ENCODE measurements at regions not wholly inside any gene's neighbourhood (a gene's known extent, or its start where the extent isn't known, plus 50 kb on each side); places are given as distances from the start of the nearest gene placed in this dataset.
"Not testable (repeated sequence)": the region's sequence is repeated elsewhere in the genome, so short reads cannot be mapped to it uniquely, and the experiment has no call there.

DNA sequence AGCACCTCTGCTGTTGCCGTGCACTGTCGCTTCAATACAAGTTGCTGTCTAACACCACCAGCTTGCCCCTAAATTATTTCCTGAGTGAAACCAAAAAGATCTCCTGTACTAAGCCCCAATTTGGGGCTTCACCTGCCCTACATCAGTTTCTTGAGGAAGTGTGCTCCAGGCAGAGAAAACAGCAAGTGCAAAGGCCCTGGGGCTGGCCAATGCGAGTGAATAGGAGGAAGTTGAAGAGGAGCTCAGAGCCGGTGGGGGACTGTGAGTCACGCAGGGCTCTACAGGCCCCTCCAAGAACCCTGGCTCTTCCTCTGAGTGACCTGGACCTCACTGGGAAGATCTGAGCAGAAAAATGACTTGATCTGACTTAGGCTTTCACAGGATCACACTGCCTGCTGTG is 117.2 kb downstream of the IPO8 start:
- no peak for DNase-seq
- in situ Hi-C loops (cut with HindIII; ENCODE audit: low pct_ligation_motif_present, low pct_unique_long_range_greater_than_20kb, low sequenced_read_pairs), result no loop called here

DNA sequence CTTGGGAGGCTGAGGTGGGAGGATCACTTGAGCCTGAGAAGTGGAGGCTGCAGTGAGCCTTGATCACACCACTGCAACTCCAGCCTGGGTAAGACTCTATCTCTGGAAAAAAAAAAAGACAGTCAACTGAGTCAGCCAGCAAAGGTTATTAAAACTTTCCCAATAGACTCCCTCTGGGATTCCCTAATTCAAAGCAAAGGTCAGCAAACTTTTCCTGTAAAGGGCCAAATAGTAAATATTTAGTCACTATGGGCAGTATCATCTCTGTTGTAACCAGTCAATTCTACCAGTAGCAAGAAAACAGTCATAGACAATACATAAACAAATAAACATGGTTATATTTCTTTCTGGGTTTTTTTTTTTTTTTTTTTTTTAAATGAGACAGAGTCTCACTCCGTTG is 122.5 kb downstream of the IPO8 start:
- in situ Hi-C loops (cut with HindIII; ENCODE audit: low pct_ligation_motif_present, low pct_unique_long_range_greater_than_20kb, low sequenced_read_pairs), result no loop called here
- DNase-seq, result no peak

DNA sequence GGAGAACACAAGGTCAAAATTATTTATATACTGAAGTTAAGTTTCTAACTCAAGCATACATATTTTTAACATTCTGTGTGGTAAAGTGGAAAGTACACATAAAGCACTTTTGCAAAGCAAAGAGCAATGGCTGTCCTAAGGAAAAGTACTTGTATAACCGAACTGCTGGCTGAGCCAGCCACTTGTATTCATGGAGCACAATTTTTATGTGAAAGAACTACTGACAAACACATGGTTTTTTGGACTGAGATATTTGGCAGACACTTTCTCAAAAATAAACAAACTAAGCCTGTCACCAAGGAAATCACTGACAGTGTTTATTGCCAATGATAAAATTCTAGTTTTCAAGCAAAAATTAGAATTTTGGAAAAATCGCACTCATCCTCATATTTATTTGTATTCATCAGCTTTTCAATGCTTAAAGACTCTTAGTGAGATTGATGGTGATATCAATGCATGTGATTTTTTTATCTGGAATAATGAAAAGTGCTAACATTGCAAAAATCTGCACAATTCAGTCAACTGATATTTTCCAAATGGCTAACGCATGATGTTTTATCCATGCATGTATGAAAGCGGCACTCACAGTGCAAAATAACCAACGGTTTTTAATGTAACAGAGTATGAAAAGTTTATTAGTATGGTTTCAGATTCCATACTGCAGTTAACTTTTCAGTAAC is 125.3 kb downstream of the IPO8 start:
- DNase-seq, result no peak
- in situ Hi-C loops (cut with HindIII; ENCODE audit: low pct_ligation_motif_present, low pct_unique_long_range_greater_than_20kb, low sequenced_read_pairs), result no loop called here

DNA sequence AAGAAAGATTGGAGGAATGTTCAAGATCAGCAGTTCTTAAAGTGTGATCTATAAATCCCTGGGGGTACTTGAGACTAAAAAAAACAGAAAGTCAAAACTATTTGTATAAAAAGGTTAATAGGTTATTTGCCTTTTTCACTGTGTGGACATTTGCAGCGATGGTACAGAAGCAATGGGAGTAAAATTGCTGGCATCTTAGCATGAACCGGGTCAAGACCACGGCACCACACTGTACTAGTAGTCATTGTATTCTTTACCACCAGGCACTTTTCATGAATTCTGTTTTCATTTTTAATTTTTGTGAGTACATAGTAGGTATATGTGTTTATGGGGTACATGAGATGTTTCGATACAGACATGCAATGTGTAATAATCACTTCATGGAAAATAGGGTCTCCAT is 126.2 kb downstream of the IPO8 start:
- no peak for DNase-seq
- in situ Hi-C loops (cut with HindIII; ENCODE audit: low pct_ligation_motif_present, low pct_unique_long_range_greater_than_20kb, low sequenced_read_pairs), result no loop called here

DNA sequence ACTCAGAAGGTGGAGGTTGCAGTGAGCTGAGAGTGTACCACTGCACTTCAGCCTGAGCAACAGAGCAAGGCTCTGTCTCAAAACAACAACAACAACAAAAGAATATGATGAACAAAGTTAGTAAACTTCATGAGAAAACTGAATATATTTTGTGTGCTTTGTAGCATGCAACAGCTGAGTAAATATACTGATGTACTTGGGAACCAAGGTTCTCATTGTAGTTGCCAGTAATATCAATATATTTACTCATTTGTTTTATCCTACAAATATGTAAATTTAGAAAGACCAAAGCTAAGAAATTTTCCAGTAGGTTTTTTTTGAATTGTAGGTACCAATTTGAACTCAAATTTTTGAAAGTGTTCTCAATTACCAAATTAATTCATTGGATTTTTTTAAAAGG is 127.2 kb downstream of the IPO8 start:
- in situ Hi-C loops (cut with HindIII; ENCODE audit: low pct_ligation_motif_present, low pct_unique_long_range_greater_than_20kb, low sequenced_read_pairs), result no loop called here
- DNase-seq, result no peak

DNA sequence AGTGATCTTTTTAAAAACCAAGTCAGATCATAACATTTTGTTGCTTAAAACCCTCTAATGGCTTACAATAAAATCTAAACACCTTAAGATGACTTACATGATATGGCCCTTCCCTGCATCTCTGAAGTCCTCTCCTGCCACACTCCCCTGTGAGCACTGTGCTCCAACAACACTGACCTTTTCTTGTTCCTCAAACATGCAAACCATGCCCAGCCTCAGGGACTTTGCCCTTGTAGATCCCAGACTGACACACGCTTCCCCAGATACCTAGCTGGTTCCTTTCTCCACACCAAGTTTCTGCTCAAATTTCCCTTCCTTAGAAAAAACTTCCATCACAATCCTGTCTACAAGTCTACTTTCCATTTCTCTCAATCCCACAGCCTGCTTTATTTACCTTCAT is 128.6 kb downstream of the IPO8 start:
- in situ Hi-C loops (cut with HindIII; ENCODE audit: low pct_ligation_motif_present, low pct_unique_long_range_greater_than_20kb, low sequenced_read_pairs), result no loop called here
- DNase-seq, result no peak

DNA sequence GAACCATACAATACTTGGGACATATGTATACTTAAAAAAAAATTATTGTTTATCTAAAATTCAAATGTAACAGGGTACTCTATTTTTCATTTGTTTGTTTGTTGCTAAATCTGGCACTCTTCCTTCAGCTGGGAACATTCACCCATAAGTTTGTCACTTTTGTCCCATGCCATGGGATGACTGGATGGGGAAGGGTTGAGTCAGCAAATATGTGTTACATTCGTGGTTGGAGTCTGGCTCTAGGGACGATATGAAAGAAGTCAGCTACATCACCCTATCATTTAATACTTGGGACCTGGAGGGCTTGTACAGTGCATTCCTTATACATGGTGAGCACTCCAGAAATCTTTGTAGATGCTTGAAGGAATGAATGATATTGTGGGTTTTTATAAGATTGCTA is 131.3 kb downstream of the IPO8 start:
- DNase-seq, result no peak
- in situ Hi-C loops (cut with HindIII; ENCODE audit: low pct_ligation_motif_present, low pct_unique_long_range_greater_than_20kb, low sequenced_read_pairs), result no loop called here

DNA sequence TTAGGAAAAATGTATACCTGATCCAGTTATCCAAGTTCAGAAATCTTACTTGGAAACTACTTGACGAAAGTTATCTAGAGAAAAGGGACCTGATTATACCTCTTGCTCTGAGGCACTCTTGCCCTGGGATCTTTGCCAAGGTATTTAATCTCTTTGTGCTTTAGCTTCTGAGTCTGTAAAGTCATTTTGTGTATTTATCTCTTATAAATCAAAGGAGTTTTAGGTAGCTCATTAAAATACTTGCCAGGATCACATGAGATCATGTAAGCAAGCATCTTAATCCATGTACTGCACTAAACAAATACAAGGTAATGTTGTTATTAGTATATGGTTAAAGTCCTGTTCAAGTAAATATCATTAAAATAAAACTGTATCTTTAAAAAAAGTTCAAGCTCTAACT is 147.5 kb downstream of the IPO8 start:
- no peak for DNase-seq
- in situ Hi-C loops (cut with HindIII; ENCODE audit: low pct_ligation_motif_present, low pct_unique_long_range_greater_than_20kb, low sequenced_read_pairs), result no loop called here

DNA sequence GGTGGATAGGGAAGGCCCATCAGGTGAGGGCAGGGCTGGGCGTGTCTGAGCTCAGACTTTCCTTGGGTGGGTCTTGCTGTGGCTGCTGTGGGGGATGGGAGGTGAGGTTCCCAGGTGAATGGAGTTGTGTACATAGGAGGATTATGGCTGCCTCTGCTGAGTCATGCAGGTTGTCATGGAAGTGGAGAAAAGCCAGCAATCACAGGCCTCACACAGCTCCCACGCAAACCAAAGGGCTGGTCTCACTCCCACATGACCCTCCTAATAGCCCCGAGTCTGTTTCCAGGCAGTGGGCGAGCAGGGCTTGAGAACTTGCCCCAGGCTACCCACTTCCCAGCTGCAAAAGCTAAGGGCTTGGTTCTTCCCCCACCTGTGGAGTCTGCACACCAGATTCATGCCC is 149.5 kb downstream of the IPO8 start:
- DNase-seq, result no peak
- in situ Hi-C loops (cut with HindIII; ENCODE audit: low pct_ligation_motif_present, low pct_unique_long_range_greater_than_20kb, low sequenced_read_pairs), result no loop called here

DNA sequence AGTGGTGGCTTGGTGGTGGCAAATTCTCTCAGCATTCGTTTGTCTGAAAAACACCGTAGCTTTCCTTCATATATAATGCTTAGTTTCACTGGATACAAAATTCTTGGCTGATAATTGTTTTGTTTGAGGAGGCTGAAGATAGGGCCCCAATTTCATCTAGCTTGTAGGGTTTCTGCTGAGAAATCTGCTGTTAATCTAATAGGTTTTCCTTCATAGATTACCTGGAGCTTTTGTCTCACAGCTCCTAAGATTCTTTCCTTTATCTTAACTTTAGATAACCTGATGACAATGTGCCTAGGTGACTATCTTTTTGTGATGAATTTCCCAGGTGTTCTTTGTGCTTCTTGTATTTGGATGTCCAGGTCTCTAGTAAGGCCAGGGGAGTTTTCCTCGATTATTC is 151.0 kb downstream of the IPO8 start:
- in situ Hi-C loops (cut with HindIII; ENCODE audit: low pct_ligation_motif_present, low pct_unique_long_range_greater_than_20kb, low sequenced_read_pairs); DNase-seq: not testable (repeated sequence)

DNA sequence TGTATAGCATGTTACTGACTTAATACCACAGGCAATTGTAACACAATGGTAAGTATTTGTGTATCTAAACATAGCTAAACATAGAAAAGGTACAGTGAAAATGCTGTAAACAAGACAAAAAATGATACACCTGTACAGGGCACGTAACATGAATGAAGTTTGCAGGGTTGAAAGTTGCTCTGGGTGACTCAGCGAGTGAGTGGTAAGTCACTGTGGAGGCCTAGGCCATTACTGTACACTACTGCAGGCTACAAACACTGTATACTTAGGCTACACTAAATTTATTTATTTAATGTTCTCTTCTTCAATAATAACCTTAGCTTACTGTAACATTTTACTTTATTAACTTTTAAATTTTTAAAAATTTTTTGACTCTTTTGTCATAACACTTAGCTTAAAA is 158.4 kb downstream of the IPO8 start:
- in situ Hi-C loops (cut with HindIII; ENCODE audit: low pct_ligation_motif_present, low pct_unique_long_range_greater_than_20kb, low sequenced_read_pairs), result no loop called here
- DNase-seq, result no peak

DNA sequence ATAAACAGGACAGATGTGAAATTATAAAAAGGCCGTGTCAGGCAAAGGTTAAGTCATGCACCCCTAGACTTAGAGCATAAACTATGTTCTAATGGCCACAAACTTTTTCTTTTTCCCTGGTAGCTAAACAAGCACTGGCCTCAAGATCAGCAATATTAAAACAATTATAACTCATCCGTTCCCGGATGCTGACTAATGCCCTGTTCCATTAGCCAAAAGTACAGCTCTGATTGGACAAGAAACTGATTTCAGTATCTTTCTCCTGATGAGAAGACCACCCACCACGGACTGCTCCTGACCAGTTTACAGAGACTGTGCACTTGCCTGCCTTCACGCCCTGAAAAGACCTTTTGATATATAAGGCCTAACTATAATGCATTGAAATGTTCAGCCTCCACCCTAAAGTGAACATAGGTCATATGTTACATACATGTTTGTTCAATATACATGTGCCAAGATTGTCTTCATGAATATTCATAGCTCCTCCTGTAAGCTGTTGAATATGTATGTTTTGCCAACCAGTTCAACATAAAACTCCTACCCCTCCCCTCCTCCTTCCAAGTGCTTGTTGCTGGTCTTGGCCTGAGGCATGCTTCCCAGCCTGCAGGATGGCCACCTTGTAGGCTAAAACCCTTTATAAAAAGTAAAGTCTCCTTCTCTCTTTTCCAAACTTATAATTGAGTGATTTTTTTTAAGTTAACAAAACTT is 162.0 kb downstream of the IPO8 start:
- DNase-seq, result no peak
- in situ Hi-C loops (cut with HindIII; ENCODE audit: low pct_ligation_motif_present, low pct_unique_long_range_greater_than_20kb, low sequenced_read_pairs), result no loop called here

DNA sequence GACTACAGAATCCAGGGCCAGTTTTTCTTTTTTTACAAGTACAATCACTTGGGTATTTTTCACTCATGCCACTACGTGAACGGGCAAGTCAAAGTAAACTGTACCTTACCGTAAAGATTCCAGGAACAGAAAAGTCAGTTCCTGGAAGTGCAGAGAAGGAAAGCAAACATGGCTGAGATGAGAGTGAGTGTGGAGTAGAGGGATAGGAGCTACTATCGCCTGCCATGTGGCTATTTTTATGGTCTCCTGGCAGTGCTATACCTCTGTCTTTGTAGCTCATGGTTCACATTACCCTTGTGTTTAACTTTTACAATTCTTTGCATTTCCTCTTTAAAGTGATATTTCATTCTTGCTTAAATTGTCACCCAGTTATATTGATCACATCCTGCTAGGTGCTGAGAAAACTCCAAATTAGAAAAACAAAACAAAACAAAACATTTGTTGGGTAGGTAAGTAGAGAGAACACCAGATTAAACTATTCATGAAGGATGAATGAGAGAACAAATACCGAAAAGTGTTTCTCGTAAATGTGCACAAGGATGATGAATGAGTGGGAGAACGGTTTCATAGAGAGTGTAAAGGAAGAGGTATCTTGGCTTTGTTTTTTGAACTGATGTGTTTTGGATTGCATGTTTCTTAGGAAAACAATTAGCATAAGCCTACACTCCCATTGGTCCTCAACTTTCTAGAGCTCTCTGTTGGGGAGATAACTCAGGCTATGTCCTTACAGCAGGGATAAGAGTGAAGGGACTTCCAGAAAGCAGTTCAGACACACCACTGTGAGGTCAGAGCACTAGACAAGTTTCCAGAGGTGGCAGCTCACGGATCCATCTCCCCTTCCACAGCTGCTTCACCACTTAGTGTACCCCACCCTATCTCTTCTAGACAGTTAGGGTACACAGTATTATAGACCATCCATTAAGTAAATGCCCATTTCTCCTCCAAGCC is 163.7 kb downstream of the IPO8 start:
- in situ Hi-C loops (cut with HindIII; ENCODE audit: low pct_ligation_motif_present, low pct_unique_long_range_greater_than_20kb, low sequenced_read_pairs), result no loop called here
- DNase-seq, result no peak

DNA sequence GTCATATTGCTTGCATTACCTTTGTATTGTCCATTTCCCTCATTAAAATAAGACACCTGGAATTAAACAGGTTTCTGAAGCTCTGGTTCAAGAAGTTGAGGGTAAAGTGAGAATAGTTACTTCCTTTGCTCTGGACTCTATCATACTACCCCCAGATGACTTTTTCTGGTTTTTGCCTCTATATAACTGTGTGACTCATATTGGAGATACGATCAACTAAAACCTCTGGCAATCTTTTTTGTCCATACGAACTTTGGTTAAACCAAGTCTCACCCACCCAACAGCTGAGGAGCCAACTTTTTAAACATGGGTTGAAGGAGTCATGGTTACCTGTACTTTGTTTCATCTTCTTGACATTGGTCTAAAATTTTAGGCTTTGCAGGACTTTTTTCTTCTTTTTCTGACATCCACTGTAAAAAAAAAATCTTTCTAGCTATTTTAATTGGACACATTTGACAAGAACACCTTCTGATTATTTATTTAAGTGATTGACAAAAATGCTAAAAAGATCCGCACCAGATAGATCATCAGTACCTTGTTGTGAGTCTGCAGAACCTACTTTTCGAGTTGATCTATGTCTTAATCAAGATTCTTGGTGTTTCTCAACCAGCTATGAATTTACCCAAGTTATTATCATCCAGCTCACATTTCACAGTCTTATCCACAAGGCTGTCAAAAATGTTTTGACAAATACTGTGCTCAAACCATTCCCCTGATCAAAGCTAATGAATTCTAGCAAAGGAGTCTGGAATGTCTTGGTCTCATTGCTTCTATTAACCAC is 166.0 kb downstream of the IPO8 start:
- DNase-seq, result no peak
- in situ Hi-C loops (cut with HindIII; ENCODE audit: low pct_ligation_motif_present, low pct_unique_long_range_greater_than_20kb, low sequenced_read_pairs), result no loop called here

DNA sequence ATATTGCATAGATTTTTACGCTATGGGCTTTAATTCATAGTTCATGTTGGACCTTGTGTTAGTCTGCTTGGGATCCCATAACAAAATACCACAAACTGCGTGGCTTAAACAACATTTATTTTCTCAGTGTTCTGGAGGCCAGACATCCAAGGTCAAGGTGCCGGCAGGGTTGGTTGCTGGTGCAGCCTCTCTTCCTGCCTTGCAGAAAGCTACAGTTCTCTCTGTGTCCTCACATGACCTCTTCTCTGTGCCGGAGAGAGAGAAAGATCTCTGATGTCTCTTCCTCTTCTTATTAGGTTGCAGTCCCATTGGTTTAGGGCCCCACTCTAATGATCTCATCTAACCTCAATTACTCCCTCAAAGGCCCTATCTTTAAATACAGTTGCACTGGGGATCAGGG is 170.5 kb downstream of the IPO8 start:
- in situ Hi-C loops (cut with HindIII; ENCODE audit: low pct_ligation_motif_present, low pct_unique_long_range_greater_than_20kb, low sequenced_read_pairs), result no loop called here
- DNase-seq, result no peak

DNA sequence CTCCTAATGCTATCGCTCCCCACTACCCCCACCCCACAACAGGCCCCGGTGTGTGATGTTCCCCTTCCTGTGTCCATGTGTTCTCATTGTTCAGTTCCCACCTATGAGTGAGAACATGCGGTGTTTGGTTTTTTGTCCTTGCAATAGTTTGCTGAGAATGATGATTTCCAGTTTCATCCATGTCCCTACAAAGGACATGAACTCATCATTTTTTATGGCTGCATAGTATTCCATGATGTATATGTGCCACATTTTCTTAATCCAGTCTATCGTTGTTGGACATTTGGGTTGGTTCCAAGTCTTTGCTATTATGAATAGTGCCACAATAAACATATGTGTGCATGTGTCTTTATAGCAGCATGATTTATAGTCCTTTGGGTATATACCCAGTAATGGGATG is 175.4 kb downstream of the IPO8 start:
- in situ Hi-C loops (cut with HindIII; ENCODE audit: low pct_ligation_motif_present, low pct_unique_long_range_greater_than_20kb, low sequenced_read_pairs), result not testable (repeated sequence)

DNA sequence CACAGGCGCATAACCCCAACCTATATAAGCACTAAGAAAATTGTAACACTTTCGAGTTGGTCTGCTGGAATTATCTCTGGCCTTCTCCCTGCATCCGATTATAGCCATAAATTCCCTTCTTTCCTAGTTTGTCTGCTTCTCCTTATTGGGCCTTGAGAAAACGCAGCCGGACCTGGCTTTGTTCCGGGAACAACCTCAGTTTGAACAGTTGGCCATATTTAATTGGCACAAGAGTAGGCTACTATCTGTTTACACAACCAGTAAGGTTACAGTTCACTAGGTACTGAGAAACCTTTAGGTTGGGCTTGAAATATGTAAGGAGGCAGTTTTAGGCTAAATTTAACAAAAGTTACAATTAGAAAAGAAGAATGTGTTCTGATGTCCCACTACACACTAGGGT is 176.1 kb downstream of the IPO8 start:
- in situ Hi-C loops (cut with HindIII; ENCODE audit: low pct_ligation_motif_present, low pct_unique_long_range_greater_than_20kb, low sequenced_read_pairs), result no loop called here
- no peak for DNase-seq

More for the DNA sequence above, 175.4 kb downstream of the IPO8 start:
- DNase-seq, result not testable (repeated sequence)

DNA sequence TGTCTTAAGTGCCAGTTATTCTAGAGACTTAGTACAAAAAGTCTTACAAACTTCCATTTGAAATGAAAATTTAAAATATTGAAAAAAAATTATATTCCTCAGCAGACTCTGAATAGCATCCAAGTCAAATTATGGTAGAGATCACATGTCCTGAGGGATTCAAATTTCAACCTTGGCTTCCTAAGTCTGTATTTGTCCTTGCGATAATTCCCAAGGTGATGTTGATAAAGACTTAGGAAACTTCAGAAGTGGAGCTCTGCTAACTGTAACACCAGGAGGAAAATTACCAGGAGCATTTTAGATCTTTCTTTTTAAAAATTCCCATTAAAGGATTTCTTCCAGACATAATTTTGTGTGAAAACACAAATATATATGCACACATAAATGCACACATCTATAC is 178.3 kb downstream of the IPO8 start:
- DNase-seq, result no peak
- in situ Hi-C loops (cut with HindIII; ENCODE audit: low pct_ligation_motif_present, low pct_unique_long_range_greater_than_20kb, low sequenced_read_pairs), result no loop called here

DNA sequence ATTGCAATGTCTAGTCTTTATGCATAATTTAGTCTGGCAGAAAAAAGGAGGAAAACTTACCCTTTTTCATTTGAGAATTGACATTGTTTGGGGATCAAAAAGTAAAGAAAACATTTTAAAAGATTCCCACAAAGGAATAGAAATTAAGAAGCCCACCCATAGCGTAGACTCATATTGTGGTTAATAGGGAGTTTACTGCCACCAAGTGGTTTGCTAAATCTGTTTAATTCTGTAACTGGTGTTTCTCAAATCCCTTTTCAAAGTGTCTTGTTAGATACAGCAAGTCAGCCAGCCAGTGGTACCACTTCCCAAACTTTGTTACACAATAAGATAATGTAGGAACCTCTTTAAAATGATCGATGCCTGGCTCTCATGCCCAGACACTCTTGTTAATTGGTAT is 180.3 kb downstream of the IPO8 start:
- in situ Hi-C loops (cut with HindIII; ENCODE audit: low pct_ligation_motif_present, low pct_unique_long_range_greater_than_20kb, low sequenced_read_pairs), result no loop called here
- peak; percentile 25 for DNase-seq

Data from ACHN (cell line).